DOHH2 (cell line): ENCODE measurements at regions not wholly inside any gene's neighbourhood (a gene's known extent, or its start where the extent isn't known, plus 50 kb on each side); places are given as distances from the start of the nearest gene placed in this dataset.

ENCODE experiments used
- H3F3A ChIP-seq: fragments of 200-600 bp; sonication (generic), shearing (Covaris generic); 2 replicates; pipeline ENCODE4 v1.6.0; 2016; ENCODE audit warnings: antibody characterized with exemption, mild to moderate bottlenecking; ENCODE audit not compliant: control insufficient read depth, insufficient read depth
- H3K27ac ChIP-seq: fragments of 200-600 bp; sonication (generic); 2 replicates; pipeline ENCODE4 v1.5.1; 2014; ENCODE audit warnings: low read depth, mild to moderate bottlenecking, low read length, moderate library complexity
- H3K27me3 ChIP-seq: fragments of 200-600 bp; sonication (generic); 2 replicates; pipeline ENCODE4 v1.6.1; 2014; ENCODE audit warnings: mild to moderate bottlenecking, low read length, mixed read lengths; ENCODE audit not compliant: control insufficient read depth
- H3K36me3 ChIP-seq: fragments of 200-600 bp; sonication (generic); 2 replicates; pipeline ENCODE4 v1.6.1; 2014; ENCODE audit warnings: mild to moderate bottlenecking, low read length, moderate library complexity, mixed read lengths; ENCODE audit not compliant: control insufficient read depth
- H3K4me1 ChIP-seq: fragments of 200-600 bp; sonication (generic); 2 replicates; pipeline ENCODE4 v1.6.1; 2014; ENCODE audit warnings: mild to moderate bottlenecking, low read length, mixed read lengths; ENCODE audit not compliant: control insufficient read depth
- H3K4me2 ChIP-seq: fragments of 200-600 bp; sonication (generic); 2 replicates; pipeline ENCODE4 v1.6.0; 2014; ENCODE audit warnings: mild to moderate bottlenecking, low read length, moderate library complexity
- H3K4me3 ChIP-seq: fragments of 200-600 bp; sonication (generic); 2 replicates; pipeline ENCODE4 v1.5.1; 2014; ENCODE audit warnings: mild to moderate bottlenecking, low read length, mixed read lengths
- H3K79me2 ChIP-seq: fragments of 200-600 bp; sonication (generic); 2 replicates; pipeline ENCODE4 v1.6.1; 2014; ENCODE audit warnings: mild to moderate bottlenecking, low read length, mixed read lengths; ENCODE audit not compliant: control insufficient read depth
- H3K9me2 ChIP-seq: fragments of 200-600 bp; sonication (generic); replicated peaks from 2 replicates; pipeline ENCODE4 v1.6.1; 2014; ENCODE audit warnings: mild to moderate bottlenecking, low read length, mixed read lengths; ENCODE audit not compliant: control insufficient read depth
- H3K9me3 ChIP-seq: fragments of 200-600 bp; sonication (generic); 2 replicates; pipeline ENCODE4 v1.6.1; 2014; ENCODE audit warnings: antibody characterized with exemption, low read length, mixed read lengths; ENCODE audit not compliant: control insufficient read depth, insufficient read depth
- H4K20me1 ChIP-seq: fragments of 200-600 bp; sonication (generic); 2 replicates; pipeline ENCODE4 v1.6.0; 2014; ENCODE audit warnings: low read depth, mild to moderate bottlenecking, antibody characterized with exemption, low read length, moderate library complexity; ENCODE audit not compliant: control insufficient read depth, insufficient read depth
- EZH2phosphoT487 ChIP-seq: fragments of 200-600 bp; sonication (generic); IDR thresholded peaks from 2 replicates; pipeline ENCODE4 v1.6.1; 2017; ENCODE audit warnings: borderline replicate concordance, mild to moderate bottlenecking, antibody characterized with exemption, low read length, moderate library complexity, mixed read lengths
- TF ChIP-seq, protein P1 (sequence below): fragments of 200-600 bp; sonication (generic); IDR thresholded peaks from one replicate; pipeline ENCODE4 v1.5.1; 2014; ENCODE audit warnings: antibody characterized with exemption, mild to moderate bottlenecking, low read depth, low read length; ENCODE audit not compliant: poor library complexity, severe bottlenecking

GRCh38 chr20:60281295-60281694 is 323.1 kb downstream of the CDH26 start:
- no peak overlapping the region for H3K4me2 ChIP-seq
- no peaks in the 10 kb centered on the region for H3F3A ChIP-seq
- peaks cover 13% of the 10 kb centered on the region; the same call in 1 of the 2 replicates for H3K9me3 ChIP-seq

GRCh38 chr20:60283281-60283680 is 325.1 kb downstream of the CDH26 start:
- Histone ChIP-seq H3K4me2 (no peak overlapping the region), H3K27ac (no peak overlapping the region), H3K79me2 (no peaks in the 10 kb centered on the region), H3F3A (no peaks in the 10 kb centered on the region), H3K9me3 (peaks cover 14% of the 10 kb centered on the region; the same call in 1 of the 2 replicates), H3K9me2 (no peaks in the 10 kb centered on the region), H3K27me3 (no peaks in the 10 kb centered on the region), H4K20me1 (no peaks in the 10 kb centered on the region), H3K36me3 (no peaks in the 10 kb centered on the region), H3K4me3 (no peak overlapping the region), H3K4me1 (no peaks in the 10 kb centered on the region)
- no peak for TF ChIP-seq EZH2phosphoT487
- TF ChIP-seq, protein P1, sequence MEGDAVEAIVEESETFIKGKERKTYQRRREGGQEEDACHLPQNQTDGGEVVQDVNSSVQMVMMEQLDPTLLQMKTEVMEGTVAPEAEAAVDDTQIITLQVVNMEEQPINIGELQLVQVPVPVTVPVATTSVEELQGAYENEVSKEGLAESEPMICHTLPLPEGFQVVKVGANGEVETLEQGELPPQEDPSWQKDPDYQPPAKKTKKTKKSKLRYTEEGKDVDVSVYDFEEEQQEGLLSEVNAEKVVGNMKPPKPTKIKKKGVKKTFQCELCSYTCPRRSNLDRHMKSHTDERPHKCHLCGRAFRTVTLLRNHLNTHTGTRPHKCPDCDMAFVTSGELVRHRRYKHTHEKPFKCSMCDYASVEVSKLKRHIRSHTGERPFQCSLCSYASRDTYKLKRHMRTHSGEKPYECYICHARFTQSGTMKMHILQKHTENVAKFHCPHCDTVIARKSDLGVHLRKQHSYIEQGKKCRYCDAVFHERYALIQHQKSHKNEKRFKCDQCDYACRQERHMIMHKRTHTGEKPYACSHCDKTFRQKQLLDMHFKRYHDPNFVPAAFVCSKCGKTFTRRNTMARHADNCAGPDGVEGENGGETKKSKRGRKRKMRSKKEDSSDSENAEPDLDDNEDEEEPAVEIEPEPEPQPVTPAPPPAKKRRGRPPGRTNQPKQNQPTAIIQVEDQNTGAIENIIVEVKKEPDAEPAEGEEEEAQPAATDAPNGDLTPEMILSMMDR: no peak

More at GRCh38 chr20:60281295-60281694, 323.1 kb downstream of the CDH26 start:
- no peaks in the 10 kb centered on the region for H3K36me3 ChIP-seq
- no peak overlapping the region for H3K4me3 ChIP-seq
- TF ChIP-seq, protein P1: no peak
- no peak for TF ChIP-seq EZH2phosphoT487
- H3K27me3 ChIP-seq: no peaks in the 10 kb centered on the region
- no peaks in the 10 kb centered on the region for H3K4me1 ChIP-seq
- H3K9me2 ChIP-seq: no peaks in the 10 kb centered on the region
- H3K27ac ChIP-seq: no peak overlapping the region
- no peaks in the 10 kb centered on the region for H4K20me1 ChIP-seq
- no peaks in the 10 kb centered on the region for H3K79me2 ChIP-seq

GRCh38 chr20:60286764-60287163 is 328.5 kb downstream of the CDH26 start:
- no peaks in the 10 kb centered on the region for H3K36me3 ChIP-seq
- H3K79me2 ChIP-seq: no peaks in the 10 kb centered on the region
- no peaks in the 10 kb centered on the region for H3K9me2 ChIP-seq
- H3K27me3 ChIP-seq: no peaks in the 10 kb centered on the region
- no peak overlapping the region for H3K4me2 ChIP-seq
- H3K27ac ChIP-seq: no peak overlapping the region
- no peaks in the 10 kb centered on the region for H4K20me1 ChIP-seq
- H3K4me3 ChIP-seq: no peak overlapping the region
- TF ChIP-seq, protein P1: no peak
- no peak for TF ChIP-seq EZH2phosphoT487
- peaks cover 13% of the 10 kb centered on the region for H3K9me3 ChIP-seq
- H3F3A ChIP-seq: no peaks in the 10 kb centered on the region
- no peaks in the 10 kb centered on the region for H3K4me1 ChIP-seq
